ENCODE measurements at regions not wholly inside any gene's neighbourhood (a gene's known extent, or its start where the extent isn't known, plus 50 kb on each side); places are given as distances from the start of the nearest gene placed in this dataset.
A peak's percentile ranks its signal among the peaks of the same experiment; 100 is the strongest.

- DNase-seq (ENCODE audit: low spot score): no peak
- ATAC-seq: no peak
Observed at GRCh38 chr1:187872550-187872949, 1043.8 kb downstream of the PLA2G4A start.

GRCh38 chr1:187873126-187873525 is 1044.4 kb downstream of the PLA2G4A start:
- DNase-seq (ENCODE audit: low spot score) (no peak), ATAC-seq (no peak)

- no peak for DNase-seq (ENCODE audit: low spot score)
- no peak for ATAC-seq
Observed at GRCh38 chr1:187876775-187877174, 1048.0 kb downstream of the PLA2G4A start.

GRCh38 chr1:187877220-187877619 is 1048.5 kb downstream of the PLA2G4A start:
- no peak for ATAC-seq

GRCh38 chr1:187878883-187879282 is 1050.1 kb downstream of the PLA2G4A start:
- ATAC-seq: no peak
- DNase-seq (ENCODE audit: low spot score): no peak

More at GRCh38 chr1:187877220-187877619, 1048.5 kb downstream of the PLA2G4A start:
- DNase-seq (ENCODE audit: low spot score): no peak

GRCh38 chr1:187883356-187883755 is 1054.6 kb downstream of the PLA2G4A start:
- ATAC-seq: no peak
- no peak for DNase-seq (ENCODE audit: low spot score)

GRCh38 chr1:187891993-187892682 is 1063.4 kb downstream of the PLA2G4A start:
- DNase-seq (ENCODE audit: low spot score) (no peak), ATAC-seq (no peak)

- ATAC-seq (no peak), DNase-seq (ENCODE audit: low spot score) (no peak)
Observed at GRCh38 chr1:187892683-187893039, 1063.9 kb downstream of the PLA2G4A start.

GRCh38 chr1:187893471-187893870 is 1064.7 kb downstream of the PLA2G4A start:
- no peak for ATAC-seq
- DNase-seq (ENCODE audit: low spot score): no peak

- DNase-seq (ENCODE audit: low spot score) (no peak), ATAC-seq (no peak)
Observed at GRCh38 chr1:187894349-187894748, 1065.6 kb downstream of the PLA2G4A start.

GRCh38 chr1:187903223-187903622 is 1074.5 kb downstream of the PLA2G4A start:
- DNase-seq (ENCODE audit: low spot score) (no peak), ATAC-seq (no peak)

- ATAC-seq (no peak), DNase-seq (ENCODE audit: low spot score) (no peak)
Observed at GRCh38 chr1:187909382-187909781, 1080.6 kb downstream of the PLA2G4A start.

GRCh38 chr1:187911820-187912219 is 1083.1 kb downstream of the PLA2G4A start:
- DNase-seq (ENCODE audit: low spot score) (no peak), ATAC-seq (no peak)

- DNase-seq (ENCODE audit: low spot score): no peak
- no peak for ATAC-seq
Observed at GRCh38 chr1:187920976-187921375, 1092.2 kb downstream of the PLA2G4A start.

GRCh38 chr1:187921426-187921825 is 1092.7 kb downstream of the PLA2G4A start:
- ATAC-seq: no peak

GRCh38 chr1:187922255-187922654 is 1093.5 kb downstream of the PLA2G4A start:
- ATAC-seq (no peak), DNase-seq (ENCODE audit: low spot score) (no peak)

More at GRCh38 chr1:187921426-187921825, 1092.7 kb downstream of the PLA2G4A start:
- no peak for DNase-seq (ENCODE audit: low spot score)

GRCh38 chr1:187924252-187924651 is 1095.5 kb downstream of the PLA2G4A start:
- ATAC-seq (peak; percentile 64), DNase-seq (ENCODE audit: low spot score) (no peak)

GRCh38 chr1:187928288-187928687 is 1099.5 kb downstream of the PLA2G4A start:
- peak; percentile 95 for ATAC-seq
- DNase-seq (ENCODE audit: low spot score): peak; percentile 54

- no peak for DNase-seq (ENCODE audit: low spot score)
- peak; percentile 60 for ATAC-seq
Observed at GRCh38 chr1:187928696-187929095, 1099.9 kb downstream of the PLA2G4A start.

- ATAC-seq: no peak
- no peak for DNase-seq (ENCODE audit: low spot score)
Observed at GRCh38 chr1:187931776-187932175, 1103.0 kb downstream of the PLA2G4A start.

GRCh38 chr1:187933562-187934419 is 1105.0 kb downstream of the PLA2G4A start:
- ATAC-seq: peak; percentile 94
- no peak for DNase-seq (ENCODE audit: low spot score)

- no peak for DNase-seq (ENCODE audit: low spot score)
- ATAC-seq: no peak
Observed at GRCh38 chr1:187936667-187937066, 1107.9 kb downstream of the PLA2G4A start.

All from left lobe of liver (tissue), 2 donors.